HG02938 (cell line): ENCODE measurements at regions not wholly inside any gene's neighbourhood (a gene's known extent, or its start where the extent isn't known, plus 50 kb on each side); places are given as distances from the start of the nearest gene placed in this dataset.

Source experiments
- ATAC-seq: cut with Tn5 transposase; IDR thresholded peaks from one replicate; pipeline ENCODE4 v1.9.1; 2021; ENCODE audit warnings: mild to moderate bottlenecking, moderate library complexity; ENCODE audit not compliant: unreplicated experiment

GRCh38 chr20:23207826-23208540, 121.9 kb upstream of the CD93 start:
- ATAC-seq: no peak

GRCh38 chr20:23206995-23207394, 120.9 kb upstream of the CD93 start:
- no peak for ATAC-seq

GRCh38 chr20:23206061-23206460, 119.9 kb upstream of the CD93 start:
- no peak for ATAC-seq

- ATAC-seq: no peak
These were observed 119.5 kb upstream of the CD93 start for GRCh38 chr20:23205611-23206041.

GRCh38 chr20:23205211-23205610, 119.1 kb upstream of the CD93 start:
- no peak for ATAC-seq

- no peak for ATAC-seq
These were observed 118.0 kb upstream of the CD93 start for GRCh38 chr20:23203951-23204730.

- ATAC-seq: no peak
These were observed 117.2 kb upstream of the CD93 start for GRCh38 chr20:23203310-23203709.

- no peak for ATAC-seq
These were observed 115.5 kb upstream of the CD93 start for GRCh38 chr20:23201658-23202057.

GRCh38 chr20:23200914-23201313, 114.8 kb upstream of the CD93 start:
- ATAC-seq: no peak

- no peak for ATAC-seq
These were observed 114.3 kb upstream of the CD93 start for GRCh38 chr20:23200413-23200812.

- no peak for ATAC-seq
These were observed 113.2 kb upstream of the CD93 start for GRCh38 chr20:23199356-23199755.

GRCh38 chr20:23198815-23199214, 112.7 kb upstream of the CD93 start:
- no peak for ATAC-seq

GRCh38 chr20:23197836-23198235, 111.7 kb upstream of the CD93 start:
- ATAC-seq: no peak

- no peak for ATAC-seq
These were observed 109.5 kb upstream of the CD93 start for GRCh38 chr20:23195636-23196035.

GRCh38 chr20:23193801-23194384, 107.8 kb upstream of the CD93 start:
- ATAC-seq: no peak

- no peak for ATAC-seq
These were observed 106.3 kb upstream of the CD93 start for GRCh38 chr20:23192469-23192868.

GRCh38 chr20:23190557-23190956, 104.4 kb upstream of the CD93 start:
- ATAC-seq: no peak

- ATAC-seq: no peak
These were observed 103.7 kb upstream of the CD93 start for GRCh38 chr20:23189854-23190253.

GRCh38 chr20:23189341-23189740, 103.2 kb upstream of the CD93 start:
- ATAC-seq: no peak

- ATAC-seq: no peak
These were observed 102.4 kb upstream of the CD93 start for GRCh38 chr20:23188377-23189169.

- ATAC-seq: no peak
These were observed 101.6 kb upstream of the CD93 start for GRCh38 chr20:23187751-23188150.
